Natural killer cell (primary cell): ENCODE measurements at regions not wholly inside any gene's neighbourhood (a gene's known extent, or its start where the extent isn't known, plus 50 kb on each side); places are given as distances from the start of the nearest gene placed in this dataset.

Experiments used
- ATAC-seq, 3 donors: fragments of 150-1000 bp in 2 of 3; fragments of 200-7000 bp in 1 of 3; cut with Tn5 transposase; 1 replicate in 1 of 3; 2 replicates in 2 of 3; pipeline ENCODE4 v1.10.0; 2021; ENCODE audit warnings: mild to moderate bottlenecking in 2 of 3, moderate library complexity in 2 of 3
- DNase-seq, 2 donors: peaks; one replicate each; pipeline versions ENCODE4 v3.0.0 to v3.0.0-alpha.2; 2013 to 2021; ENCODE audit warnings: mixed read lengths in 1 of 2
- H3K27ac ChIP-seq: one replicate; pipeline ENCODE4 v1.5.1; 2013; ENCODE audit warnings: mild to moderate bottlenecking, low read length
- H3K27me3 ChIP-seq: one replicate; pipeline ENCODE4 v1.6.1; 2013; ENCODE audit warnings: low read length; ENCODE audit not compliant: control insufficient read depth, insufficient read depth
- H3K36me3 ChIP-seq: one replicate; pipeline ENCODE4 v1.6.1; 2013; ENCODE audit warnings: low read length; ENCODE audit not compliant: control insufficient read depth, insufficient read depth
- H3K4me1 ChIP-seq: one replicate; pipeline ENCODE4 v1.6.1; 2013; ENCODE audit warnings: low read length; ENCODE audit not compliant: control insufficient read depth, insufficient read depth
- H3K4me3 ChIP-seq: one replicate; pipeline ENCODE4 v1.5.1; 2013; ENCODE audit warnings: low read length
- H3K9me3 ChIP-seq: one replicate; pipeline ENCODE4 v1.6.1; 2013; ENCODE audit warnings: low read length; ENCODE audit not compliant: control insufficient read depth, insufficient read depth
- H3K27ac Mint-ChIP-seq, 2 donors: one replicate each; pipeline ENCODE4 v1.8.0; 2022; ENCODE audit warnings: mild to moderate bottlenecking in 2 of 2, mixed read lengths in 2 of 2, moderate library complexity in 1 of 2
- H3K27me3 Mint-ChIP-seq, 2 donors: one replicate each; pipeline ENCODE4 v1.8.0; 2022; ENCODE audit warnings: low read depth in 2 of 2, mixed read lengths in 2 of 2
- H3K36me3 Mint-ChIP-seq: one replicate; pipeline ENCODE4 v1.8.0; 2022; ENCODE audit warnings: mixed read lengths
- H3K4me1 Mint-ChIP-seq, 2 donors: one replicate each; pipeline ENCODE4 v1.8.0; 2022; ENCODE audit warnings: mixed read lengths in 2 of 2
- H3K4me3 Mint-ChIP-seq: one replicate; pipeline ENCODE4 v1.8.0; 2022; ENCODE audit warnings: mild to moderate bottlenecking, moderate library complexity, mixed read lengths
- H3K9me3 Mint-ChIP-seq, 2 donors: one replicate each; pipeline ENCODE4 v1.8.0; 2022; ENCODE audit warnings: mixed read lengths in 2 of 2
- whole genome bisulfite sequencing: methylation state at CpG from one replicate; pipeline ENCODE4 v1.1.7; 2013; ENCODE audit warnings: missing lambda C conversion rate; ENCODE audit not compliant: insufficient coverage; 5-methylcytosine and 5-hydroxymethylcytosine counted together
- intact Hi-C: fragments of 100-400 bp; cut with micrococcal nuclease; formaldehyde crosslinking; loops from one replicate; pipeline ENCODE4 v1.14.2; 2022
- TF ChIP-seq, protein P1 (sequence below): fragments of 200-600 bp; IDR thresholded peaks from one replicate; pipeline ENCODE4 v1.8.0; 2022; ENCODE audit warnings: antibody characterized with exemption

GRCh38 chr5:66242050-66242715, 98.1 kb downstream of the SREK1 start:
- H3K4me3 ChIP-seq = no peak overlapping the region
- no peaks in the 10 kb centered on the region for H3K36me3 ChIP-seq
- Mint-ChIP-seq H3K27ac (no peak overlapping the region), H3K9me3 (no peaks in the 10 kb centered on the region), H3K4me1 (no peaks in the 10 kb centered on the region), H3K4me3 (no peak overlapping the region), H3K36me3 (no peaks in the 10 kb centered on the region), H3K27me3 (peaks cover 8 to 15% of the 10 kb centered on the region in 2 donors)
- TF ChIP-seq, protein P1, sequence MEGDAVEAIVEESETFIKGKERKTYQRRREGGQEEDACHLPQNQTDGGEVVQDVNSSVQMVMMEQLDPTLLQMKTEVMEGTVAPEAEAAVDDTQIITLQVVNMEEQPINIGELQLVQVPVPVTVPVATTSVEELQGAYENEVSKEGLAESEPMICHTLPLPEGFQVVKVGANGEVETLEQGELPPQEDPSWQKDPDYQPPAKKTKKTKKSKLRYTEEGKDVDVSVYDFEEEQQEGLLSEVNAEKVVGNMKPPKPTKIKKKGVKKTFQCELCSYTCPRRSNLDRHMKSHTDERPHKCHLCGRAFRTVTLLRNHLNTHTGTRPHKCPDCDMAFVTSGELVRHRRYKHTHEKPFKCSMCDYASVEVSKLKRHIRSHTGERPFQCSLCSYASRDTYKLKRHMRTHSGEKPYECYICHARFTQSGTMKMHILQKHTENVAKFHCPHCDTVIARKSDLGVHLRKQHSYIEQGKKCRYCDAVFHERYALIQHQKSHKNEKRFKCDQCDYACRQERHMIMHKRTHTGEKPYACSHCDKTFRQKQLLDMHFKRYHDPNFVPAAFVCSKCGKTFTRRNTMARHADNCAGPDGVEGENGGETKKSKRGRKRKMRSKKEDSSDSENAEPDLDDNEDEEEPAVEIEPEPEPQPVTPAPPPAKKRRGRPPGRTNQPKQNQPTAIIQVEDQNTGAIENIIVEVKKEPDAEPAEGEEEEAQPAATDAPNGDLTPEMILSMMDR = no peak
- 97% methylated on average over 4 of the region's 5 CpGs for WGBS
- no peaks in the 10 kb centered on the region for H3K9me3 ChIP-seq
- no peaks in the 10 kb centered on the region for H3K4me1 ChIP-seq
- H3K27me3 ChIP-seq = no peaks in the 10 kb centered on the region
- DNase-seq = no peak
- H3K27ac ChIP-seq = no peak overlapping the region
- ATAC-seq = no peak
- intact Hi-C loops = no loop called here

DNA sequence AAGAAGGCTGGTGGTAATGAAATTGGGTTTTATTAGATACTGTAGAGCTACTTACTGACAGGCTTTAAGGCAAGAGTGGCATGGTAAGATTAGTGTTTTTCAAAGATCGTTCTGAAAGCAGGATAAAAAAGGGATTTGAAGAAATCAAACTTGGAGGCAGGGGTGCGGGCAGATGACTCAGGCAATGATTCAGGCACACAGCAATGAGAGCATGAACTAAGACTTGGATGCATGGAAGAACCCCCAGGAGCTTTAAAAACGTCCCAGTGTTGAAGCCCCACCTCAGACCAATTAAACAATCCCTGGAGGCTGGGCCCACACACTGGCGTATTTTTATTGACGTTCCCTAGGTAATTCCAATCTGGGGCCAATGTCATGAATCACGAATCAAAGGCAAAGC, 102.5 kb downstream of the SREK1 start:
- H3K27ac Mint-ChIP-seq = no peak overlapping the region
- no peaks in the 10 kb centered on the region for H3K9me3 Mint-ChIP-seq
- no peak overlapping the region for H3K4me3 Mint-ChIP-seq
- no peak for ATAC-seq
- WGBS = 91% methylated on average over 6 of the region's 6 CpGs
- no peaks in the 10 kb centered on the region for H3K4me1 Mint-ChIP-seq
- Histone ChIP-seq H3K4me3 (no peak overlapping the region), H3K9me3 (no peaks in the 10 kb centered on the region), H3K27ac (no peak overlapping the region), H3K36me3 (no peaks in the 10 kb centered on the region), H3K27me3 (no peaks in the 10 kb centered on the region), H3K4me1 (no peaks in the 10 kb centered on the region)
- intact Hi-C loops = no loop called here
- H3K36me3 Mint-ChIP-seq = no peaks in the 10 kb centered on the region
- DNase-seq = no peak
- TF ChIP-seq, protein P1 = no peak
- H3K27me3 Mint-ChIP-seq = peaks cover 0 to 1% of the 10 kb centered on the region in 2 donors

DNA sequence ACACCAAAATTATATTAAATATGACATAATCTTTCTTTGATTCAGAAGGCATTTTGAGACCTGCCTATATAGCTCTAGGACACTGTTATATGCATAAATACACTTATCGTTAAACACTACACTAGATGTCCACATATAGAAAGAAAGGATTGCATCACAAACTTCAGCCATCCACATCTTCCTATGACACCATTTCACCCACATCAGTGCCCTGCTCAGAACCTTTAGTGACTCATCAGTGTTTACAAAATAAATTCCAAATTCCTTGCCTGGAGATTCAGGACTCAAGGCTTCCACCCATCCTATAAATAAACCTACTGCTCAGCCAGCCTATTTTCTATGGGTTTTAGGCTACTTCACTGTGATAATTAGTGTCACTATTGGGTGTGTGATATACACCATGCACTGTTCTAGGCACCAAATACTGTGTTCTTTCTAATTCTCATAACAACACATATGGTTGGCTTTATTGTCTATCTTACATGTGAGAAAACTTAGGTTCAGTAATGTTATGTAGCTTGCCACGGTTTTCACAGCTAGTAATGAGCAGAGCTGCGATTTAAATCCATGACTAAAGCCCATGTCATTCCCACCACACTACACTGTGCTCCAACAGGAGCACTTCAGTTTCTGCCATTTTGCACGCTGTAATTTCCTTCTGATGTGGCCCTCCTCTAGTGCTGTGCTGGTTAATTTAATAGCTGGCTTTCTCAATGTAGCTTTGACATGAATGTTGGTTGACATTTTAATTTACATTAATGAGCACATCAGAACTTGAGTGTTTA, 103.3 kb downstream of the SREK1 start:
- Histone ChIP-seq H3K27me3 (no peaks in the 10 kb centered on the region), H3K27ac (no peak overlapping the region), H3K4me3 (no peak overlapping the region), H3K4me1 (no peaks in the 10 kb centered on the region), H3K36me3 (no peaks in the 10 kb centered on the region), H3K9me3 (no peaks in the 10 kb centered on the region)
- 67% methylated on average over 4 of the region's 4 CpGs for WGBS
- intact Hi-C loops = no loop called here
- Mint-ChIP-seq H3K27ac (no peak overlapping the region), H3K4me1 (no peaks in the 10 kb centered on the region), H3K36me3 (no peaks in the 10 kb centered on the region), H3K27me3 (peaks cover 0 to 2% of the 10 kb centered on the region in 2 donors), H3K4me3 (no peak overlapping the region), H3K9me3 (no peaks in the 10 kb centered on the region)
- no peak for DNase-seq
- TF ChIP-seq, protein P1 = no peak
- no peak for ATAC-seq
